ENCODE measurements at regions not wholly inside any gene's neighbourhood (a gene's known extent, or its start where the extent isn't known, plus 50 kb on each side); places are given as distances from the start of the nearest gene placed in this dataset.

DNA sequence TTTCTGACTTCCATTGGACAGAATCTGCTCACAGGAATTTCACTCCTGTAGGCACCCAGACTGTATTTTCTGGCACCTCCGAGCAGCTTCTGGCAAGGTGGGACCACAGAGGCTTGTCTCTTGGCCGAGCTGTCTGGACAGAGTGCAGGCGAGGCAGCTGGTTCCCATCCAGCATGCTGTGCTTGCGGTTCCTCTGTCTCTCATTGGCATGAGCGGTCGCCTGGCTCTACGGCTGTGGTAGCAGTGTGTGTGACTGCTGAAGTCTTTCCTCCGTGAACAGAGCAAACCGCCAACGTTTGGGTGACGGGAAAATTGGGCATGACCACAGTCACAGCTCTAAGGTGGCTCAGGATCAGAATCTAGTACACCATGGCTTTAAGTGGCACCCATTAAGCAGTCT, 411.7 kb upstream of the NETO1 start:
- DNase-seq: no peak

- DNase-seq: no peak
Measured at GRCh38 chr18:73274812-73275621, 407.2 kb upstream of the NETO1 start.

GRCh38 chr18:73270920-73271634, 403.3 kb upstream of the NETO1 start:
- DNase-seq: no peak

- no peak for DNase-seq
Measured at GRCh38 chr18:73264562-73264921, 396.8 kb upstream of the NETO1 start.

DNA sequence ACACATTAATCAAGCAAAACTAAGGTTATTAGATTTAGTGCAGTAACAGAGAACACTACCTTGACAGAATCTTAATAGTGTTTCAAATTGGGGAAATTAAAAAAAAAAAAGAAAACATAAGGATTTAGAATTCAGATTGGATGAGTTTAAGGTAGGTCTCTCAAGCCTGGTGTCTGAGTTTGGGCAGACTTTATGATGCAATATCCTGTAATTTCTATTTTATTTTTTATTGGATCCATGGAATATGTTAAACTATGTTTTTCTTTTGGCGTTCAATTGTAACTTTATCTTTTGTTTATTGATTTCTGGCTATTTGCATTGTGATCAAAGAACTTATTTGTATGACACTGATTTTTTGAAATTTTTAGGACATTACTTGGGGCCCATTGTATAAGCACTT, 394.1 kb upstream of the NETO1 start:
- no peak for DNase-seq

GRCh38 chr18:73261243-73261642, 393.5 kb upstream of the NETO1 start:
- DNase-seq: no peak

- DNase-seq: no peak
Measured at GRCh38 chr18:73258375-73259087, 390.7 kb upstream of the NETO1 start.

GRCh38 chr18:73254564-73254963, 386.8 kb upstream of the NETO1 start:
- no peak for DNase-seq

DNA sequence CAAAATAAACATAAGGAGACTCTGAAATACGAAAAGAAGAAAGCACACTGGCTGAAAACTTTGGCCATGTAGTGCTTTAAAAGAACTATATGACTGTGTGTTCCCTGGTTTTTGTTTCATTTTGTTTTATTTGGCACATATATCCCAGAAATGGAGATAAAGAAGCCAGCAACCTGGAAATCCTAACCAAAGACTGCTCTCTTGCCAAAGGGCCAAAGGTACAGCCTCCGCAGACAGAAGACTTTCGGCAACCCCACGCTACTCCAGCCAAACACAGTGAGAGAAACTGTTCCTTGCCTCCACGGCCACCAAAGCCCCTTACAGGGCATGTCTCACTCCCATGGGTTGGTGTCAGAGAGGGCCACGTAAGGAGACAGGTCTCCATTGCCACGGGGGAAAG, 381.2 kb upstream of the NETO1 start:
- no peak for DNase-seq

DNA sequence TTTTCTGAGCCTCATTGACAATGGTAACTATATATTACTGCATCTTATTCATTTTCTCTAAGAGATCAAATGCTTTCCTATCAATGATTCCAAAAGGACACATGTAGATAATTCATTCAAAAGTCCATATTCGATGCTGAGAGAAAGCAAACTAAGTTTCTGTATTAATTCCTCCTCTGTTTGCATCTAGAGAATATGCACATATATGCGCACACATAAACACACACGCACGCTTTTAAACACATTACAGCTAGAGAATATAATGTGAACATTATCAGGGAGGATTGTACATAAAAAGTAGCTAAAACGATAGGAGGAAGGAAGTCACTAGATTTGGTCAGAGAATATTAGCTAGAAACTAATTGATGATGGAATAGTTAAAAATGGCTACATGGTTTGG, 379.0 kb upstream of the NETO1 start:
- no peak for DNase-seq

GRCh38 chr18:73245345-73245744, 377.6 kb upstream of the NETO1 start:
- no peak for DNase-seq

GRCh38 chr18:73244401-73244800, 376.6 kb upstream of the NETO1 start:
- DNase-seq: no peak

DNA sequence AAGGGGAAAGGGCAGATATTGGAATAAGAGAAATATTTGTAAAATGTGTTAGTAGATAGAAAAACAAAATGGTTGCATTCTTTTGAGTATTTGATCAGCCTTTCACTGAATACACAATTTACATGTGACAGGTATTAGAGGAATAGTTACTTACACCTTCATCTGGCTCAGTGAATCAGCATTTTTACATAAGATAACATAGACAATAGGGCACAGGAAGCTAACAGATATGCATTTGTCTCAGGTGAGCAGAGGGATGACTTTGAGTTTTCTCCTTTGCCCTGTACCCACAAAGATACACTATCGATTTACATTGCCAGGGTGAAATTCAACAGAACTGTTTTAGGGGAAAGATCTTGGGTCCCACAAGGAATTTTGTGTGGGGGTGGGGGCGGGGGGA, 373.1 kb upstream of the NETO1 start:
- no peak for DNase-seq

DNA sequence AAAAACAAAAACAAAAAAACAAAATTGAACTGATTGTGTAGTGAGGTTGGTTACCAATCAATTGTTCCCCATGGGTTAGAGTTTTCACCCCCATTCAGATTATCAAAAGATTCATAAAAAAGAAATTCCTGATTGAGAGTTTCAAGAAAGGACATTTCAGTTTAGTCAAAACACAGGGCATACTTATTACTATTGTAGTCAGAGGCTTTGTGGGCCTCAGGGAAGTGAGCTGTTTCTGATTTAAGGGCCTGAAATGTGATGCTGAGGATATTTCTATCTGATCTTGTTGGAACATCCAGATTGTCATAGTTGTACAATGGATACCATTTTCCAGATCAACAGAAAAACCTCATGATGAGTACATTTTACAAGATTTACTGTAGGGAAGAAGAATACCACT, 368.1 kb upstream of the NETO1 start:
- no peak for DNase-seq

DNA sequence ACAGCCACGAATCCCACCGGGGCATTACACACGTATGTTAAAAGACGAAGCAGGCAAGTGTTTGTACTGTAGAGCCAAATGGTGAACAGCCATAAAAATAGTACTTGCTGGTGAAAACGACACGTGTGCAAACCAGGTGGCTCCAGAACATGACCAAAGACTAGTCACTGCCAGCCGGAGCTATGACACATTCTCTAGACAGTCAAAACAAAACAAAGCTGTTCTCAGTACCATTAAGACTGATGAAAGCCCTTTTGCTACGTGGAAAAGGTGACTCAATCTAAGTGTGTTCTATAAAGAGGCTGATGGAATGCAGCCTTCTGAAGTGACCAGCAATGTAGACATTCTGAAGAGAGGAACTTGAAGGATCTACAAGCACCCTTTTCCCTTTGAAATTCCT, 367.7 kb upstream of the NETO1 start:
- no peak for DNase-seq

GRCh38 chr18:73232933-73233332, 365.1 kb upstream of the NETO1 start:
- no peak for DNase-seq

- DNase-seq: no peak
Measured at GRCh38 chr18:73220663-73221062, 352.9 kb upstream of the NETO1 start.

GRCh38 chr18:73218293-73218692, 350.5 kb upstream of the NETO1 start:
- DNase-seq: no peak

DNA sequence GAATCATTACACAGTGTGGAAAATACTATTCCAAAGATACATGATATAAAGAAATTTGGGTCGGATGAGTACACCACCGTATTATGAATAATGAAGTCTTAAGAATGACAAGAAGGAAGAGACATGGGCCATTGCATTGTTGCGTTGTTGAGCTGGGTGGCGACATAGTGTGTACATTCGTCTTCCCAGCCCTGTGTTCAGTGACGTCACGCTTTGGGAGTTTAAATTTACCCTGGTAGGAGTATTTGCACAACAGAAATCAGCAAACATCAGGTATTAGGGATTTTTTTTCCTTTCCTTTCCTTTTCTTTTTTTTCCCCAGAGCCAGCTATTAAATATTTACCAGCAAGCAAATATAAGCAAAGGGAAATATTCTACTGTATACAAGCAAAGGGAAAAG, 347.2 kb upstream of the NETO1 start:
- no peak for DNase-seq

- DNase-seq: no peak
Measured at GRCh38 chr18:73212442-73212841, 344.7 kb upstream of the NETO1 start.

DNA sequence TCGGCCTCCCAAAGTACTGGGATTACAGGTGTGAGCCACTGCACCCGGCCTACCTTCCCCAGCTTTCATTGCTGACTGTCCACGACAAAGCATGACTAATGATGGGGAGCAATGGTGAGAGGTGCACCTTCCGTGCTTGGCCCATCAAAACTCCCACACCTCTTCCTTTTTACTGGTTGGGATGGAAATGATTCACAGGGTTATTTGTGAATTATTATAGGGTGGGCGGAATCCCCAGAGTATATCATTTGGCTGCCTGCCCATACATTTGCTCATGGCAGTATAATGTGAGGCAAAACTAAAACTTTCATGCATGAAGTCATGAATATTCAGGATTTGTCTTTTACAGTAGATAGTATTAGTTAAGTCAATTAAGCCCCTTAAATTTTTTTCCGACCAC, 334.2 kb upstream of the NETO1 start:
- DNase-seq: no peak

DNA sequence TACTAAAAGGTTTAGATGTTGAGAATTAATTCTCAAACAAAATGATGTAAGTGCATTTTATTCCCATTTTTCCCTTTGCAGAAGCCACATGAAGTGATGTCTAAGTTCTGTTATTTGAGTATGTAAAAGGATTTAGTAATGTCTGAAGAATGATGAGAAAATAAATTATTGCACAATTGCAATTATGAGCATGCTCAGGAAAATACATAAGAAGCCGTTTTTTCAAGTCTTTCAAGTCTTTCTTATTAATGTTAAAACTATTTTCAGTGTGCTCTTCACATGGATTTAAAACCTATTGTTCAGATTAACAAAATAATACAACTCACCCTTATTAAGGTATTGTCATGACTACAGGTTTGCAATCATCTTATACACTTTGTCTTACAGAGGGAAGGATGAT, 331.4 kb upstream of the NETO1 start:
- no peak for DNase-seq

DNA sequence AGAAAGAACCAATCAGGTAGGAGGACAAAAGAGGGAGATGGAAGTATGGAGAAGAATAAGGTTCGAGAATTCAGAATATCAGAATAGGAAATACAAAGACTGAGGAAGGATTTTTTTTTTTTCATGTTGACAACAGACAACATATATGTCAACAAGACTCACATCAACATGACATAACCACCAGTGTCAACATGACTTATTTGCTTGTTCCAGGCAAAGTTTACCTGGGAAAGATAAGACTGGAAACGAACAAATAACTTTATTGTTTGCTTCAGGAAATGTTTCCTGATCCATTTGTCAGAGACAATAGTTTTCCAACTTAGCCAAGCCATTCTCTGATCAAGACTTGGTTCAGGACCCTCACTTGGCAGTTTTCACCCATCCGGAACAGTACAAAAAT, 321.9 kb upstream of the NETO1 start:
- DNase-seq: no peak

DNA sequence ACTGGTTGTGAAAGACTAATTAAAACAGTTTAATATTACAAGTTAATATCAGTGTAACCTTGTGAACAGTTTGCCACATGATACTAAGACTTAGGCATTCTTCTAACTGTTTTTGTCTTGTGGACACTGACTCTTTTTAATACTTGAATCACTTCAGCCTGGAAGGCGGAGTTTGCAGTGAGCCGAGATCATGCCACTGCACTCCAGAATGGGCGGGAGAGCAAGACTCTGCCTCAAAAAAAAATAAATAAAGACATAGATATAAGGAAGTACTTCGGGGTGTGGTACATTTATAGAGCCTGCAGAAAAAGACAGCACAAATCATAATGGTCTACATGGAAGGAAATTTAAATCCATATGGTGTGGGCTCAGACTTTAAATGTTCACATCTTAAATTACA, 300.4 kb upstream of the NETO1 start:
- no peak for DNase-seq

All from activated T-cell treated with anti-CD3 and anti-CD28 coated beads, Interleukin-2, amount 50 U/mL, for 1 hour (primary cell).